GM21619 (cell line): ENCODE measurements at regions not wholly inside any gene's neighbourhood (a gene's known extent, or its start where the extent isn't known, plus 50 kb on each side); places are given as distances from the start of the nearest gene placed in this dataset.

ENCODE experiments used
- ATAC-seq: cut with Tn5 transposase; IDR thresholded peaks from one replicate; pipeline ENCODE4 v1.9.1; 2021; ENCODE audit not compliant: unreplicated experiment

DNA sequence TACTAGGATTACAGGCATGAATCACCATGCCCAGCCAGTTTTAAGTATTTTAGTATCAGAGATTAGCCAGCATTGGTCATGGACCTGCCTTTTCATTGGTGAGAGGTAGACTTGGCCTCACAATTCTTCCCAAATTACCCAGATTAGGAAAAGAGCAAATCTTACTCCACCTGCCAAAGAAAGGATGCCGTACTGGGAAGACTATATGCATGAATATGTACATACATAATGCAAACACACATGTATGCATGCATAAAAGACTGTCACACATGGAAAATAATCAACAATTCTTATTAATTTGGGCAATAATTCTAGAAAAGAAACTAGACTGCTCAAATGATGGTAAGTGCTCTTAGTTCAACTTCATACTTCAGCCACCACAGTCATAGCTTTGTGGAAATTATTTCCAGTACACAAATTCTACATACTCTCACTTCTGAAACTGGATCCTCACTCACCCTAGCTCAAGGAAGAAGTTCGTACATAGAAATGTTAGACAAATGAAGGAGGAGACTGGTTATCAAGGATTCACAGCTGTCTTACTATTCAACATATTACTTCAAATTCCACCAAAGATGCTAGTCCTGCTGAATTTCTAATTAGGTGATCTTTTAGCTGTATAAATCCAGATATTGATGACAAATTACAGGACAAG, 73.7 kb downstream of the MINAR2 start:
- ATAC-seq: no peak

DNA sequence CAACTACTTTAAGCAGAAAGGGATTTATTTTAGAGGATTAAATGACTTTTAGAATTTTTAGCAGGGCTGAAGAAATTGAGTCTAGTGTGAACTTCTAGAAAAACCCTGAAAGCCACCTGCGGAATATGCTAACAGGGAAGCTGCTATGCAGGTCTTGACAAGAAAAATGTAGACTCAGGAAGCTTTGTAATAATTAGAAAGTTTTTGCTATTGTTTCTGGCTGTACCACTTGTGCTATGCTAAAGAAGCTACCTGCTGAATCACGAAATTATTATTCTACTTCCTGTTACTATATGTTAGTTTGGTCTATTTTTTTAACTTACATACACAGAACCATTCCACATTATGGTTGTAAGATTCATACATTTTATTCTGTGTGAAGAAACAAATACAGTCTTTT, 74.0 kb upstream of the CHSY3 start:
- no peak for ATAC-seq

DNA sequence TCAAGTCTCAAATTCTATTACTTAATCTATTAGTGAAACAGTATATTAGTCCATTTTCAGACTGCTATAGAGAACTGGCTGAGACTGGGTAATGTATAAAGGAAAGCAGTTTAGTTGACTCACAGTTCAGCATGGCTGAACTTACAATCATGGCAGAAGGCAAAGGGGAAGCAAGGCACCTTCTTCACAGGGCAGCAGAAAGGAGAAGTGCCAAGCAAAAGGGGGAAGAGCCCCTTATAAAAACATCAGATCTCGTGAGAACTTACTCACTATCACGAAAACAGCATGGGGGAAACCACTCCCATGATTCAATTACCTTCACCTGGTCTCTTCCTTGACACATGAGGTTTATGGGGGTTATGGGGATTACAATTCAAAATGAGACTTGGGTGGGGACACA, 67.9 kb upstream of the CHSY3 start:
- ATAC-seq: no peak

DNA sequence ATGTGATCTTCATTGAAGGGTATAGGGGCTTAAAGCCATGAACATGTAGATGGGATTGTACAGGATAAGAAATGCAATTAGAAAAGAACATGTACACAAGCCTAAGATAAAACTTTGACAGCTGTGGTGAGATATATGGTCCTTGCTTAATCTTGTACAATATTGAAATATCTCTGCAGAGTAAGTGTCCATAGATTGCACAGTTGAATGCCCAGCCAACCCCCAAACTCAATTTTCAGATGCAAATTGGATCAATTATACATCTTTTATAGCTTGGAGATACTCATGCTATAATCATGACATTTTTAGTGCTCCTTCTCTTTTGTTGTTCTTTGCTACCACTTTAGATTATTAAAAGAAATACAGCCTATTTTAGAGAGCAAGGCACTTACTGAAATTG, 59.5 kb upstream of the CHSY3 start:
- ATAC-seq: no peak

DNA sequence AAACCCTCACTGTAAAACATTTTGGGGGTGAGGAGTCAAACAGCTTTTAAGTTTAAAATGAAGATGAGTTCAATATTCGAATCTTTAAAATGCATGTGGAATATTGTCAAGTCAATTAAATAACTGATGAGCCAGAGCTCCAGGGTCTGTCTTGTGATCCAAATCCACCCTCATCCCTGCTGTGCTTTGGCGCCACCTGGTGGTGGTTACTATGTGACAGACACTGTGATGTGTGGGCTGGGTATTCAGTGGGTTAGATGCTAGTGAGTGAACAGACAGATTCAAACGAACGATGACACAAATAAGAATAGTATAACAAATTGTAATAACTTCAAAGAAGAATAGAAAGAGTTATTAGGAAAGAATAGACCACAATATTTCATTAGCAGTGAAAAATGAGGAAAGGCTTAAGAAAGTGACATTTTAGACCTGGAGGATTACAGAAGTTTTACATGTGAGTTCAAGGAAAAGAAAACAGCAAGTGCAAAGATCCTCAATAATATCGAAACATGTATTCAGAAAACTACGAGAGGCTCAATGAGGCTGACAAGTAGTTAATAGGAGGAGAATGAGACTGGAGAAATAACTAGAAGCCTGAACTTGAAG, 51.4 kb upstream of the CHSY3 start:
- ATAC-seq: peak; percentile 96

DNA sequence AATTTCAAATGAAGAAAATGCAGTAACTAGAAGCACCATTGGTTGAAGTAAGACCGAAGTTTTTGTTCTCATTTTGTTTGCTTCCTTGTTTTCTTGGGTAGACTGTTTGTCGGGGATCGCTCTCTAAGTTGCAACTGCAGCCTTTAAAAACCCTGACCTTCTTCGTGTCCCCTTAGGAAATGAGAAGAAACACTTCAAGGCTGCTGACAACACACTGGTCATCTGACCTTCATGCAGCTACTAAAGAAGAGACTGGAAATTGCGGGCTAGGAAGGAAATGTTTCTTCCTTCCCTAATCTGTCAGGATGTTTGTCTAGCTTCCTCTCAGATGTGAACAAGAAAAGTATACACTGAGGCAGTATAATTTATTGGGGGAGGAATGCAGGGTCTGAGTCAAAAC, 50.7 kb upstream of the CHSY3 start:
- no peak for ATAC-seq
